ENCODE measurements at regions not wholly inside any gene's neighbourhood (a gene's known extent, or its start where the extent isn't known, plus 50 kb on each side); places are given as distances from the start of the nearest gene placed in this dataset.
A peak's percentile ranks its signal among the peaks of the same experiment; 100 is the strongest.

DNA sequence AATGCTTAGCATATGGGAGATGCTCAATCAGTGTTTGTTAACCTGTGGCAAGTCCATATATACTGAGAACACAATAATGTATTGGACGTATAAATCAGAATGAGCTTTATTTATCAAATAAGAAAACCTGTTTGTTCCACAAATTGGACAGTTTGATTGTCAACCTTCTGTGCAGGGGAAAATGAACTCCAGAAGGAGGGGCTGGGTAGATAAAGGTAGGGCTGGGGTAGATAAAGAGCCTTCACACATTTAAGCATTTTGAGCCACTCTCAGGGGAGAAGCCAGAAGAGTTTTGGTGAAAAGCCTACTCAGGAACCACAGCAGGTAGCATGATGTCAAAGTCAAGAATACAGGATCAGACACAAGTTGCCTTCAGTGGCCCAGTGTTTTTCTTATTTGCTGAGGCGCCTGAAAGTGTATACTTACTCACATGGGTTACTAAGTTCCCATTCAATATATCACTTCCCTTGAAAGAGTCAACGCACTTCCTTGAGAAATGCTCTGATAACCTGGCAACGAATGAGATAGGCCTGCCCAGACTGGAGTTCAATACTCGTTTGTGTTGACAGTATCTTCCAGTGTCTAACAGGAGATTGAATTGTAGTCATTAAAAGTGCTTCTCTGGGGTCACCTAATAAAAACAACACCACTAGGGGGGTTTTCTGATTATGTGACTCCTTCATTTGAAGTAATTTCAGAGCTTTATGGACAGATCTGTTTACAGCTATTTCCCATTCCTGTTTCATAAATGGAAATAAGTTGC is 263.9 kb upstream of the CITED2 start:
- DNase-seq (ENCODE audit: low read depth), result no peak

DNA sequence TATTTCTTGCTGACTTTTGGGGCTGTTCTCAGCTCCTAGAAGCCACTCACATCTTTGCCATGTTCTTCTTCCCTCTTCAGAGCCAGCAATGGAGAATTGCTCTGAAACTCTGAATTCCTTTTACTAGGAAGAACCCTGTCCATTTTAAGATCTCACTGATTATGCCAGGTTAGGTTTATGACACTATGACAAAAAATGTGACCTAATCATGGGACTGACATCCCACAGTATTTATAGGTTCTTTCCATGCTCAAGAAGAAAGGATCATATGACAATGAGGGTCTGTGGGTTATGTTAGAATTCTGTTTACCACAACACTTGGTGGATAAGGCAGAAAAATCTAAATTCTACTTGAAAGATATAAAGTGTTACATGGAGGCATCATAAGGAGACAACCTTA is 263.3 kb upstream of the CITED2 start:
- DNase-seq (ENCODE audit: low read depth), result no peak

DNA sequence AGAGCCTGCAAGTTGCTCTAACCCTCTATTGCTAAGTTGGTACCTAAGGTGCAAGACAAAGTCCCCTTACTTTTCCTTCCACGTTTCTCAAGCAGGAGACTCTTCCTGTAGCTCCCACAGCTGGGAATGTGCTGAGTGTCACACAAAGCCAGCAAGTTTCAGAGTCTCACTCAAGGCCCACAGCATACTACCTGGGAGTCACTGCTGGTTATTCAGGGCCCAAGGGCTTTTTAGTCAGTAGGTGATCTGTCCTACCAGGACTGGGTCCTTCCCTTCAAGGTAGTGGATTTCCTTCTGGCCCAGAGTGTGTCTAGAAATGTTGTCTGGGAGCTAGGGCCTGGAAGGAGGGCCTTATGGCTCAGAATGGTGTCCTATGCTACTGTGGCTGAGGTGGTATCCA is 261.9 kb upstream of the CITED2 start:
- DNase-seq (ENCODE audit: low read depth), result no peak

DNA sequence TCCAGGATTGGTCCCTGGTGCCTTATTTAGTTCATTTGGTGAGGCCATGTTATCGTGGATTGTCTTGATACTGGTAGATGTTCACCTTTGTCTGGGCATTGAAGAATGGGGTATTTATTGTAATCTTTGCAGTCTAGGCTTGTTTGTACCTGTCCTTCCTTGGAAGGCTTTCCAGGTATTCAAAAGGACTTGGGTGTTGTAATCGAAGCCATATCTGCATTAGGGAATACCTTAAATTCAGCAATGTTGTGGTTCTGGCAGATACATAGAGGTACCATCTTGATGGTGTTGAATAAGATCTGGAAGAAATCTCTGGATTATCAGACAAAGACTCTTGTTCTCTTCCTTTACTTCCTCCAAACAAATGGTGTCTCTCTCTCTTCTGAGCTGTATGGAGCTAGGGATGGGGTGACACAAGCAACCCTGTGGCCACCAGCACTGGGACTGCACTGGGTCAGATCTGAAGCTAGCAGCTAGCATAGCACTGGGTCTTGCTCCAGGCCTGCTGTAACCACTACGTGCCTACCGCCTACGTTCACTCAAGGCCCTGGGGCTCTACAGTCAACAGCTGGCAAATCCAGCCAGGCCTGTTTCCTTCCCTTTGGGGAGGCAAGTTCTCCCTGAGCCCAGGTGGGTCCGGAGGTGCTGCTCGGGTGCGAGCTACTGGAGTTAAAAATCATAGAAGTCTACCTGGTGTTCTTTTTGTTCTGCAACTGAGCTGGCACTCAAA is 261.1 kb upstream of the CITED2 start:
- DNase-seq (ENCODE audit: low read depth), result no peak

DNA sequence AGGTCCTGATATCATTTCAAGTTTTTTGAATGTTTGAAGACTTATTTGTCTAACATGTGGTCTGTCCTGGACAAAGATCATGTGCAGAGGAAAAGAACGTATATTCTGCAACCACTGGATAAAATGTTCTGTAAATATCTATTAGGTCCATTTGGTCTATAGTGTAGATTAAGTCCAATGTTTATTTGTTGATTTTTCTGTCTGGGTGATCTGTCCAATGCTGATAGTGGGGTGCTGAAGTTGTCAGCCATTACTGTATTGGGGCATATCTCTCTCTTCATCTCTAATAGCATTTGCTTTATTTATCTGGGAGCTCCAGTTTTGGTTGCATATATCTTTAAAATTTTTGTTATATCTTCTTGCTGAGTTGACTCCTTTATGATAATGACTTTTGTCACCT is 258.4 kb upstream of the CITED2 start:
- no peak for DNase-seq (ENCODE audit: low read depth)

DNA sequence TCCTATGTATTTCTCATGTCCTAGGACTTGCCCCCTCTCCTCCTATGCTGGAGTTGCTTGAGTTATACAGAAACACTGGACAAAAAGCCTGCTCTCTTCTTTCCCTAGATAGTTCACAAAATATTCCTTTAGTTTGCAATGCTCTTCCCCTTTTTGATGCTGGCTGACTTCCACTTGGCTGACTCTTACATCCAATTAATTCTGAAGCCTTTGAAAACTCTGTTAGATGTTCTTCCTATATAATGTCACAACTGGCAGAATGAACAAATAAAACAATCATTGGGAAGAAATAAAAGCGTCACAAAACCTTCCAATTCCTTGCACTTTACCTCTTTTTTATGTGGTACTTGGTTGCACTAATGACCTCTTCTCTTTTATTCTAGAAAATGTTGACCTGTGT is 253.8 kb upstream of the CITED2 start:
- no peak for DNase-seq (ENCODE audit: low read depth)

DNA sequence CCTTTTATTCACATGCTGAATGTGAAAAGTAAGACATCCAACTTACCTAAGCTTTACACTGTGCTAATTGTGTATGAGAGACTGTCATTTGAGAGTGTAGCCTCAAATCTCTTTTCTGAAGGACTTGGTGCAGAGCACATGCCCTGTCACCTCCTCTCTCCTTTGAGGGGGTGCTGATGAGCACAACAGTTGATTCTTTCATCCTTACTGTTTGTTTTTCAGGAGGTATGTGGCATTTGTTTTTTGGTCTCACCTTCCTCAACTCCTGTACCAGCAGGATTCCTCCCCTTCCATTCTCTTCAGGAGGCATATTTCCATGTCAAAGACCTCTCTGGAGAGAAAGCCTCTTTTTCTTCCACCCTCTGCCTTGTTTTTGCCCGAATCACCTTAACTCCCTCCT is 252.6 kb upstream of the CITED2 start:
- no peak for DNase-seq (ENCODE audit: low read depth)

DNA sequence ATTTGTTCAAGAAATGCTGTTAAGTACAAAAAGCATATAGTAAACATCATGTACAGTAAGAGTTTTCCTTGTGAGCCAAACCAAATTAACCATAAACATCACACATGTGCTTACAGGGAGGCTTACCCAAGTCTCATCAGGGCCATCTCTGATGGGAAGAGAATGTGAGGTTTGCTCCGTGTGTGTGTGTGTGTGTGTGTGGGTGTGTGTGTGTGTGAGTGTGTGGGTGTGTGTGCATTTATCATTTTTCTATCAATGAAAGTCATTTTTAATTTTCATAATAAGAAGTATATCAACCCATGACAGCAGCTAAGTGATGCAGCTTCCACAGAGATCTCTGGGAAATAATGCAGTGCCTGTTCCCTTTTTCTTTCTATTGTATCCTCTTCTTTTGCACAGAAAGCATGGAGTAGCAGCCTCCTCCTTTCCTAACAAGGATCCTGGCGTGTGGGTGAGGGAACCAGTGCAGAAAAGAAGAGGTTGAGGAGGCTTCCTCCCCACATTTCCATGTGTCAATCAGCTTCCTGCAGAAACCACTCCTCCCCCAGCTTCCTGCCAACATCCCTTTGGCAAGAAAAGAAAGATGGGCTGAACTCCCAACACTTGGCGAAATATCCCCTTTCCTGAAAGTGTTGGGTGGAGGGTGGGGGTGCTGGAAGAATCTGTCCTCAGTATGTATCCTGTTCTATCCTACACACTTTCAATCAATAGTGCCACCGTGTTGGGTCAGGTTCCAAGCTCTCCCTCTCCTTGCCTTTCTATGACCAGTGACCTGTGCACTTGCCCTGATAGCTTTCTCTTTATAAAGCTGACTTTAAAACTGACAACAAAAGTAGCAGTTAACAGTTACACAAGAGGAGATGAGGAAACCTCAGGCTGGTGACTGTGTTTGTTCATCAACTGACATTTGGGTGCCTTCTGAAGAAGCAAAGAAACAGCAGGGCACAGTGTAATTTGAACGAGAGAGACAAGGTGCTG is 251.8 kb upstream of the CITED2 start:
- DNase-seq (ENCODE audit: low read depth), result peak; percentile 57

DNA sequence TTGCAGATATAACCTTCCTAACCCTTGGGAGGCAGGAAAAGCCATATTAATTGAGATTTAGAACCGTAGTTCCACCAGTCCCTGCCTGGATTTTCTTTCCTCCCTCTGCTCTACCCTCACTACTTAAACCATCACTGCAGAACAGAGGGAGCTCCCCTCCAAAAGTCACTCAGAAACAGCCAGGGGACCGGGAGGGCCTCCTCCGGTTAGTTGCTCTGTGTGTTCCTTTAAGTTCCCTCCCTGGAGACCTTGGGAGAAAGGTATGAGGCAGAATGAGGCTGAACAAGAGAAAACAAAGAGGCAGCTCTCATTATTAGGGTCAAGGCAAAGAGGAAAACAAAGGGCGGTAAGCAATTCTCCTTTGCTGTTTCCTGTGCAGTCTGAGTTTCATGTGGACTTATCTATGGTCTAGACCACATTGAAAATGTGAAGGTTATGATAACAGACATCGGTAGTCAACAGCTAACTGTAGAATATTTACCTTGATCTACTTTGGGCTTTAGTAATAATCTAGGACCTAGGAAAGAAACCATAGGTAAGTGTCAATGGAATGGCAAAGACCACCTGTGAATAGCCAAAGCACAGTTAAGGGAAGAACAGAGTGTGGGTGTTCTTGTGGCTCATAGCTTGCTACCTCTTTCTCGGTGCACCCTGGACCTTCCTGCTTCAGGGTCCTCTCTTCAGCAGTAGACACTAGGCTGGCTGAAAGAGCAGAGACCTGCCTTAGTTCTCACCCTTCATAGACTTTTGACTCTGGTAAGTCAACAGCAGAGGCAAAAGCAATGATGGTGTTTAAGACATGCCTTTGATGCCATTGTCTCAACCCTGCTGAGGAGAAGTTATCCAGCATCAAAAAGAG is 250.9 kb upstream of the CITED2 start:
- DNase-seq (ENCODE audit: low read depth), result no peak

DNA sequence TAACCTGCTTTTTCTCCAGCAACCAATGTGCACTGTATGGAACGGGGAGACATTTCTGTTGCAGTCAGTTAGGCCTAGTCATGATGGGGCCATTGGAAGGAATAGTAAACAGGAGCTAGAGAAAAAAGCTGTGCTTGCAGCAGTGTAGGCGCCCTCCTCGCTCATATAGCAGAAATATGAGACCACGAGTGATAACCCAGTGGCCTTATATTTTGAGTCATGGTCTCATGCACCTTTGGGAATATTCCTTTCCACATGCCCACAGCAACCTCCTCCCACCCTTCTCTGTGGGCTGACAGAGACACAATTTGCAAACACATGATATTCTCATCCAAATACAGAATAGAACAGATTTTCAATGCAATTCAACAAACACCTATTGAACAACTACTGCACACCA is 248.9 kb upstream of the CITED2 start:
- DNase-seq (ENCODE audit: low read depth), result peak; percentile 75

DNA sequence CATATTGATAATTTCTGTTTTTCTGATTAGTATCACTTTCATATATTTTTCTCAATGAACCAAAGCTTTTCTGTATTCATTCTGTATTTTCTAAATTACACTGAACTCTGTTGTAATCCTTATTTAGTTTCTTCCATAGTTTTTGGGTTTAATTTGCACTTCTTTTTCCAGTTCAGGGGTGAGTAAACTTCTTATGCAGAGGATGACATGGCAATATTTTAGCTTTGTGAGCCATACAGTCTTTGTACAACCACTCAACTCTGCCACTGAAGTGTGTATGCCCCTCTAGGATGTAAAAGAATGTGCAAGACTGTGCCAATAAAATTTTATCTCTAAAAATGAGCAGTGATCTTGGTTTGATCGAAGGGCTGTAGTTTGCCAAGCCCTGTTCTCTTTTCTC is 239.0 kb upstream of the CITED2 start:
- DNase-seq (ENCODE audit: low read depth), result no peak

DNA sequence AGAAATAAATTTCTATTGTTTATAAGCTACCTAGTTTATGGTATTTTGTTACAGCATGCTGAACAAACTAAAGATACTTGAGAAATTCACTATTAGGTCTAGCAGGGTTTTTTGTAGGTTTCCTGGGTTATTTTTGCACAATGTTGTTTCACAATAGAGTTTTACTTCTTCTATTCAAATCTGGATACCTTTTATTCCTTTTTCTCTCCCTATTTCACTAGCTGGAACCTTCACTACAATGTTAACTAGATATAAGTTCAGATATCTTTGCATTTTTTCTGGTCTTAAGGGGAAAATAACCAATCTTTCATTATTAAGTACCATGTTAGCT is 237.7 kb upstream of the CITED2 start:
- no peak for DNase-seq (ENCODE audit: low read depth)

DNA sequence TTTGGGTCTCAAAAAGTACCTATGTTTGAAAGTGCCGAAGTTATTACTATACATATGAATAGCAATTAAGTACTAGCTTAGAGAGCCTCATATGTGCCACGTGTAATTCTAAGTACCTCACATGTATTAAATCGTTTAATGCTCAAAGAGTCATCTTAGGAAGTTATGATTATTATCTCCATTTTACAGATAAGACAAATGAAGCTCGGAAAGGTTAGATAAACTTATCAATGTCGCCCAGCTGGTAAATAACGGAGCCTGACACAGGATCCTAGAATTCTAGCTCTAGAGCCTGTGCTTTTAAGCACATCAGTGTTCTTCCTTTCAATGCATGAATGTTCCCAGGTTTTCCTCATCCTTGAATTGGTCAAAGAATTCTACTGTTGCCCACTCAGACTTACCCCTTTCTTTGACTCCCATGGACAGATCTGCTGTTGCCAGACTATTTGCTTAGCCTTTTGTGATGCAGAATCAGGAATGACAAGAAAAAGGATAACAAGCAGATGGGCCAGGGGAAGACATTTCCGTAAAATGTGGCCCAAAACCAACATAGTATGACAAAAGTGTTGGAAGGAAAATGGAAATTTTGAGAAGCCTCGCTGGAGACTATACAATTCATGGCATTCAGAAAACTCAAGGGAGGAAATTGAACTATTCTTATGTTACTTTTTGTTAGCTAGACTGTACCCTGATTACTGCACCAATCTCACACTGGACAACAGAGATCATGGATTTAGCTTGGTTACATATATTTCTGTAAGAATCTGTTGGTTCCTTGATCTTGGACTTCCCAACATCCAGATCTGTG is 237.1 kb upstream of the CITED2 start:
- DNase-seq (ENCODE audit: low read depth), result no peak

DNA sequence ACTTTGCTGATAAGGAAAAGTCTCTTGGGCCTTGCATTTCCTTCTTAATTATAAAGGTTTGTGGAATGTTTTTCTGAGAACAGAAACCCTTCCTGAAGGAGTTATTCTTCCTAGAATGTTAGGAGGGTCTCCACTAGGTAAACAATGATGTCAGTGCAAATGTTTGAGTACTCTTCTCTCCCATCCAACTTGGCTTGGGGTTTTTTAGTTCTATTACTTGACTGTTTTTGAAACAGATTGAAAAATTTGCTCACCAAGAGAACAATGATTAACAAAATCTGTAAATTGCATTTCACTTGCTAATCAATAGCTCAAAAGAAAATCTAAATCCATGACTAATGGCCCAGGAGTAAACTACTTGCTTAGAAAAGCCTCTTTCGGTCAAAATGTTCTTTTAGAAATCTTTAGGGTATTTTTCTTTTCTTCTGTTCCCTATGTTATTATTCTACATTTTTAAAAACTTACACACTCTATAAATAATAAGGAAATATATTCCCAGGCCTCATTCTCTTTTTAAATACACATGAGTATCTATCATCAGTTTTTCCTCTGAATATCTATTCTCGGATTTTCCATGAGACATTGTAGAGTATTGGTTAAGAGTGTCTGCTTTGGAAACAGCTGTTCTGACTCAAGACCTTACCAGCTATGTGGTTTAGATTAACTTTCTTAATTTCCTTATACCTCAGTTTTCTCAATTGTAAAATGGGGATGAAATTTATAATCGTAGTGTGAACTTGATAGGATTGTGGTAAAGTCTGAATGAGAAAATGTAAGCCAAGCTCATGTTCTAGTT is 234.2 kb upstream of the CITED2 start:
- DNase-seq (ENCODE audit: low read depth), result peak; percentile 42

DNA sequence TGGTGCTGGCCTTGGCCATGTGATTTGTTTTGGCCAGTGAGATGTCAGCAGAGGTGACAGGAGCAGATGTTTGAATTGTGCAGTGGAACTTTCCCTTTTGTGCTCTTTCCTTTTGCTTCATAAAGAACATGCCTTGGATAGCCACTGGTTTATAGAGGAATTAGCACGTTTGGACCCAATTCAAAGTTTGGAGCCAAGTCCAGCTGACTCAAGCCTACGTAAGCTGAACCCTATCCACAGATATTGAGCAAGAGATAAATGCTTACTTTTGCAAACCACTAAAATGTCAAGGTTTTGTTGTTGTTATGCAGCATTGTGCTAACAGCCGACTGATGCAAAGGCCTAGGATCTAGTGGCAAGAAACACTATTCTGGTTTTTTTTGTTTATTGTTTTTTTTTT is 230.9 kb upstream of the CITED2 start:
- peak; percentile 95 for DNase-seq (ENCODE audit: low read depth)

DNA sequence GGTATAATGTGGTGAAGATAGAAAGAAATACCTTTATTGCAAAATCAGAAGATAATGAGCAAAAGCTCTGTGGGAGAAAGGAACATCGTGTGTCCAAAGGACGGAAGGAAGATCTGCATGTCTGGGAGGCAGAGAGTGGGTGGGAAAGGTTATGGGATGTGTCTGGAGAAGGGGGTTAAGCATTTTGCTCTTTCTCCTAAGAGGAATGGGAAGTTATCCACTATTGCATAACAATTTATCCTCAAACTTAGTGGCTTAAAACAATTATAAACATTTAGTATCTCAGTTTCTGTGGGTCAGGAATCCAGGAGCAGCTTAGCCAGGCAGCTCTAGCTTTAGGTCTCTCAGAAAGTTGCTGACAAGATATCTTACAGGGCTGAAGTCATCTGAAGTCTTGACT is 229.1 kb upstream of the CITED2 start:
- DNase-seq (ENCODE audit: low read depth), result peak; percentile 91

DNA sequence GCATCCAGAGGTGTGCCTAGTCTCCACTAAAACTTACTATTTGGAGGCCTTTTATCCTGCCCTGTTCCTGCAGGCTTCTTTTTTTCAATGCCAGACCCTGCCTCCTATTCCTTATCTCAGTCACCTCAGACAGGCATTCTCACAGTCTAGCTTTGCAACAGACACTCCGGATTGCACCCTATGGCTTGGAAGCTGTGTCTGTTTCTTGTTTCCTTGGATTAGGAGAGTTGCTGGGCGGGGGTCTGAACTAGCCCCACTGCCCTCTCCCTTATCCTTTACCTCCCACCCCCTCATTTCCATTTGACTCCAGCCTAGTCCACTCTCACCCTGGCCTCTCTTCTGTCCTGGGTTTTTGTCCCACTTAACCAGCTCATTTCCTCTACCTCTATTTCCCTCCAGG is 228.1 kb upstream of the CITED2 start:
- DNase-seq (ENCODE audit: low read depth), result no peak

DNA sequence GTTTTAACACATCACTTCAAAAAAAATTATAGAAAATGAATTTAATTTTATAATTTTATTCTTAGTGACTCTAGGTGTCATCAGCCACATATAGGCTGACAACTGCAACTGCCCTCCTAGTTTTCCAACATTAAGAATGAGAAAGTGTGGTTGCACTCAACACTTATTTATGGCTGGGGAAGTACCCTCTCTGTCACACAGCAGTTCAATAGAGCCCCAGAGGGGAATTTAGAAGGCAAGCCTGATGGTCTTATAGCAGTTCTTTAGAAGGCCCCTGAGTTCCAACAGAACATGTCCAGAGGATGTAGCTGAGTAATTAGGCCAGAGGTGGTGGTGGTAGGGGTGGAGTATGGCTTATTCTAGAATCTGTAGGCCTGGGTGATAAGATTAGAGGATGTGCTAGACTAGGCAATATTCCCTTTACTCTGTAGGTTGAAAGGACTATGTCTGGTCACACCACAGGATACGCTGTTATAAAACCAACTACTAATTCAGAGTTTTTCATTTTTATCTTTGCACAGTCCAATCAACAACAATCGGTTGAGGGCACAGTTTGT is 226.5 kb upstream of the CITED2 start:
- DNase-seq (ENCODE audit: low read depth), result no peak

DNA sequence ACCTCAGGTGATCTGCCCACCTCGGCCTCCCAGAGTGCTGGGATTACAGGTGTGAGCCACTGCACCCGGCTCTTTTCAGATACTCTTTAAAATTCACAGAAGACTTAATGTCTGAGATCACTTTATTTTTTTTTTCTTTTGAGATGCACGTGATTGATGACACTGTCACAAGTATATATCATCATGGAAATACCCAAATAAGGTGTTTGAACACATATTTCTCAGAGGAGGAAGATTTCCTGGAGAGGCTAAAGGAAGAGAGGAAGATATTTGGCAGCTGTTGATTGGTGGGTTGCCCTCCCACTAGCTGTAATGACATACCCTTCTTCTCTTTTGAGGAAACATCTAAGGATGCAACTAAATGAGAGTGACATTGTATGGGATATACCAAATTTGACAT is 225.9 kb upstream of the CITED2 start:
- no peak for DNase-seq (ENCODE audit: low read depth)
